ENCODE measurements at regions not wholly inside any gene's neighbourhood (a gene's known extent, or its start where the extent isn't known, plus 50 kb on each side); places are given as distances from the start of the nearest gene placed in this dataset.

DNA sequence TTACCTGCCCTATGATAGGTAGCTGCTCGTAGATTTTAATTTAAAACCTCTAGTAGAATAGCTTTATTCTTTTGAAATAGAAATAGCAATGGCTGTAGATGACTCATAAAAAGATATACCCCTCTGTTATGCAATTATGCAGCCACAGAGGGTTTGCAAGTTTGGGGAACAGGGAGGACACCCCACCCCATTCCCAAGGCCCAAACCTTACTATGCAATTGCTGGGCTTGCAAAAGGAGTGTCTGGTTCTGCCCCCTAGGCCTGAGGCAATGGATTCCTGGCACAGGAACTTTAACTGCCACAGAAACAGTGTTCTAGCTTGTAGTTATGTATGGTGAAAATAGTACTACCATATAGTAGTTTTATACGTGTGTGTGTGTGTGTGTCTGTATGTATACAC lies 403.3 kb downstream of the ADAMTS20 start:
- no peak overlapping the region for H3K4me3 ChIP-seq (ENCODE audit: low read depth, low read length)
- no peak overlapping the region for H3K27ac ChIP-seq (ENCODE audit: extremely low read depth, low read depth, low read length)
- CTCF ChIA-PET: interaction anchor here (0.5 to 1.1 kb wide), 2 partner anchors 17 to 134 kb away, joined by 3 to 4 read pairs; no protein-coding TSS in a partner anchor
- POLR2A ChIA-PET: no interaction called here
- no peaks in the 10 kb centered on the region for H3K4me1 ChIP-seq (ENCODE audit: control insufficient read depth, insufficient read depth, low read length)
- H3K9me3 ChIP-seq (ENCODE audit: control insufficient read depth, insufficient read depth, low read depth, low read length): no peaks in the 10 kb centered on the region
- H3K36me3 ChIP-seq (ENCODE audit: control insufficient read depth in 2 of 2, insufficient read depth in 1 of 2, low read length in 2 of 2): no peaks in the 10 kb centered on the region
- TF ChIP-seq, protein P1, sequence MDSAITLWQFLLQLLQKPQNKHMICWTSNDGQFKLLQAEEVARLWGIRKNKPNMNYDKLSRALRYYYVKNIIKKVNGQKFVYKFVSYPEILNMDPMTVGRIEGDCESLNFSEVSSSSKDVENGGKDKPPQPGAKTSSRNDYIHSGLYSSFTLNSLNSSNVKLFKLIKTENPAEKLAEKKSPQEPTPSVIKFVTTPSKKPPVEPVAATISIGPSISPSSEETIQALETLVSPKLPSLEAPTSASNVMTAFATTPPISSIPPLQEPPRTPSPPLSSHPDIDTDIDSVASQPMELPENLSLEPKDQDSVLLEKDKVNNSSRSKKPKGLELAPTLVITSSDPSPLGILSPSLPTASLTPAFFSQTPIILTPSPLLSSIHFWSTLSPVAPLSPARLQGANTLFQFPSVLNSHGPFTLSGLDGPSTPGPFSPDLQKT (IDR thresholded peaks at IDR 0.05; ENCODE audit: borderline replicate concordance, low read depth, low read length): no peak
- TF ChIP-seq ZSCAN30 (tag by site-specific recombination; IDR thresholded peaks at IDR 0.05) (no peak), ZEB2 (tag by site-specific recombination; IDR thresholded peaks at IDR 0.05) (no peak), HOXA7 (CRISPR knock-in tag; IDR thresholded peaks at IDR 0.05; ENCODE audit: borderline replicate concordance) (no peak), HOXC10 (CRISPR knock-in tag; IDR thresholded peaks at IDR 0.05) (no peak)

DNA sequence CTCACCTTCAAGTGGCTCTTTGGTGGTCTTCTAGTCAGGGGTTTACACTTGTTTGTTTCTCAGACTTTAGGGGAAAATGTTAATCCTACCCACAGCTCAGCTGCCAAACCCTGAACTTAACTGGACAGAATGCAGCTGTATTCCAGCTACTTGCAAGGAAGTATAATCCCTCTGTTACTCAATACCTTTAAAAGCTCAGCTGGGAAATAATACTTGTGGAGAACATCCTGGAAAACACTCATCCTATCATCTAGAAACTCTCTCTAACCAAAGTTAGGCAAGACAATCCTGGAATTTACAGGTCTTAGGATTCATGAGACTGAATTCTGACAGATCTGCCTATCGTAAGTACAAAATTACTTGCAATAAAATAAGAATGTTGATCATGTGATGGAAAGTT lies 404.1 kb downstream of the ADAMTS20 start:
- Histone ChIP-seq H3K4me3 (ENCODE audit: low read depth, low read length) (no peak overlapping the region), H3K9me3 (ENCODE audit: control insufficient read depth, insufficient read depth, low read depth, low read length) (no peaks in the 10 kb centered on the region), H3K27ac (ENCODE audit: extremely low read depth, low read depth, low read length) (no peak overlapping the region), H3K4me1 (ENCODE audit: control insufficient read depth, insufficient read depth, low read length) (no peaks in the 10 kb centered on the region), H3K36me3 (ENCODE audit: control insufficient read depth in 2 of 2, insufficient read depth in 1 of 2, low read length in 2 of 2) (no peaks in the 10 kb centered on the region)
- no peak for TF ChIP-seq KLF10 (tag by site-specific recombination; IDR thresholded peaks at IDR 0.05)
- no peak for TF ChIP-seq ZNF157 (tag by site-specific recombination; IDR thresholded peaks at IDR 0.05)
- no peak for TF ChIP-seq ZNF654 (tag by site-specific recombination; IDR thresholded peaks at IDR 0.05; ENCODE audit: low read depth)
- no peak for TF ChIP-seq ZNF140 (tag by site-specific recombination; IDR thresholded peaks at IDR 0.05)
- POLR2A ChIA-PET: no interaction called here
- CTCF ChIA-PET: interaction anchor here (0.5 kb wide), 1 partner anchor 134 kb away, joined by 3 read pairs; no protein-coding TSS in a partner anchor

DNA sequence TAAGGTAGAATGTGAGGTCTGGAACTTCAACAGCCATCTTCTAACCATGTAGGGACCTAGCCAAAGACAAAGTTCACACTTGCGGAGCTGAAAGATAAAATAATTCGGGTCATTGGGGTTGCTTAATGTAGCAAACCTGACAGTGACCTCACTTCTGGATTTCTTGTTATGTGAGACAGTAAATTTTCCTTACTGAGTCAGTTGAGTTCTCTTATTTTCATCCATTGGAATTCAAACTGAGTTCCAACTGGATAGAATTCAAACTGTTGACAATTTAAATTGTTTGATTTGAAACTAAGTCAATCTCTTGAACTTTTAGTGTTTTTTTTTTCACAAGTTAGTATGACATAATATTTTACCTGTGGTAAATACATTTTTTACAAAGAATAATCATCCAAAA lies 406.5 kb downstream of the ADAMTS20 start:
- POLR2A ChIA-PET: no interaction called here
- H3K9me3 ChIP-seq (ENCODE audit: control insufficient read depth, insufficient read depth, low read depth, low read length): no peaks in the 10 kb centered on the region
- no peak overlapping the region for H3K27ac ChIP-seq (ENCODE audit: extremely low read depth, low read depth, low read length)
- H3K36me3 ChIP-seq (ENCODE audit: control insufficient read depth in 2 of 2, insufficient read depth in 1 of 2, low read length in 2 of 2): no peaks in the 10 kb centered on the region
- H3K4me1 ChIP-seq (ENCODE audit: control insufficient read depth, insufficient read depth, low read length): no peaks in the 10 kb centered on the region
- CTCF ChIA-PET: no interaction called here
- H3K4me3 ChIP-seq (ENCODE audit: low read depth, low read length): no peak overlapping the region
- TF ChIP-seq, protein P2, sequence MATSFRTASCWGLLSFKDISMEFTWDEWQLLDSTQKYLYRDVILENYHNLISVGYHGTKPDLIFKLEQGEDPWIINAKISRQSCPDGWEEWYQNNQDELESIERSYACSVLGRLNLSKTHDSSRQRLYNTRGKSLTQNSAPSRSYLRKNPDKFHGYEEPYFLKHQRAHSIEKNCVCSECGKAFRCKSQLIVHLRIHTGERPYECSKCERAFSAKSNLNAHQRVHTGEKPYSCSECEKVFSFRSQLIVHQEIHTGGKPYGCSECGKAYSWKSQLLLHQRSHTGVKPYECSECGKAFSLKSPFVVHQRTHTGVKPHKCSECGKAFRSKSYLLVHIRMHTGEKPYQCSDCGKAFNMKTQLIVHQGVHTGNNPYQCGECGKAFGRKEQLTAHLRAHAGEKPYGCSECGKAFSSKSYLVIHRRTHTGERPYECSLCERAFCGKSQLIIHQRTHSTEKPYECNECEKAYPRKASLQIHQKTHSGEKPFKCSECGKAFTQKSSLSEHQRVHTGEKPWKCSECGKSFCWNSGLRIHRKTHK (tag by site-specific recombination; IDR thresholded peaks at IDR 0.05): no peak
- no peak for TF ChIP-seq RBAK (tag by site-specific recombination; IDR thresholded peaks at IDR 0.05)
- TF ChIP-seq ZNF433 (tag by site-specific recombination; IDR thresholded peaks at IDR 0.05; ENCODE audit: low read depth): no peak
- TF ChIP-seq ZNF239 (tag by site-specific recombination; IDR thresholded peaks at IDR 0.05): no peak
- TF ChIP-seq, protein P3, sequence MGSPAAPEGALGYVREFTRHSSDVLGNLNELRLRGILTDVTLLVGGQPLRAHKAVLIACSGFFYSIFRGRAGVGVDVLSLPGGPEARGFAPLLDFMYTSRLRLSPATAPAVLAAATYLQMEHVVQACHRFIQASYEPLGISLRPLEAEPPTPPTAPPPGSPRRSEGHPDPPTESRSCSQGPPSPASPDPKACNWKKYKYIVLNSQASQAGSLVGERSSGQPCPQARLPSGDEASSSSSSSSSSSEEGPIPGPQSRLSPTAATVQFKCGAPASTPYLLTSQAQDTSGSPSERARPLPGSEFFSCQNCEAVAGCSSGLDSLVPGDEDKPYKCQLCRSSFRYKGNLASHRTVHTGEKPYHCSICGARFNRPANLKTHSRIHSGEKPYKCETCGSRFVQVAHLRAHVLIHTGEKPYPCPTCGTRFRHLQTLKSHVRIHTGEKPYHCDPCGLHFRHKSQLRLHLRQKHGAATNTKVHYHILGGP (tag by site-specific recombination; IDR thresholded peaks at IDR 0.05): no peak
- no peak for TF ChIP-seq ZNF629 (tag by site-specific recombination; IDR thresholded peaks at IDR 0.05)
- no peak for TF ChIP-seq ZNF423 (tag by site-specific recombination; IDR thresholded peaks at IDR 0.05)
- TF ChIP-seq GLI2 (tag by site-specific recombination; IDR thresholded peaks at IDR 0.05; ENCODE audit: borderline replicate concordance, low read depth): no peak
- no peak for TF ChIP-seq ZNF366 (tag by site-specific recombination; conservative IDR thresholded peaks at IDR 0.05)
- no peak for TF ChIP-seq ZNF2 (tag by site-specific recombination; IDR thresholded peaks at IDR 0.05)
- TF ChIP-seq, protein P4, sequence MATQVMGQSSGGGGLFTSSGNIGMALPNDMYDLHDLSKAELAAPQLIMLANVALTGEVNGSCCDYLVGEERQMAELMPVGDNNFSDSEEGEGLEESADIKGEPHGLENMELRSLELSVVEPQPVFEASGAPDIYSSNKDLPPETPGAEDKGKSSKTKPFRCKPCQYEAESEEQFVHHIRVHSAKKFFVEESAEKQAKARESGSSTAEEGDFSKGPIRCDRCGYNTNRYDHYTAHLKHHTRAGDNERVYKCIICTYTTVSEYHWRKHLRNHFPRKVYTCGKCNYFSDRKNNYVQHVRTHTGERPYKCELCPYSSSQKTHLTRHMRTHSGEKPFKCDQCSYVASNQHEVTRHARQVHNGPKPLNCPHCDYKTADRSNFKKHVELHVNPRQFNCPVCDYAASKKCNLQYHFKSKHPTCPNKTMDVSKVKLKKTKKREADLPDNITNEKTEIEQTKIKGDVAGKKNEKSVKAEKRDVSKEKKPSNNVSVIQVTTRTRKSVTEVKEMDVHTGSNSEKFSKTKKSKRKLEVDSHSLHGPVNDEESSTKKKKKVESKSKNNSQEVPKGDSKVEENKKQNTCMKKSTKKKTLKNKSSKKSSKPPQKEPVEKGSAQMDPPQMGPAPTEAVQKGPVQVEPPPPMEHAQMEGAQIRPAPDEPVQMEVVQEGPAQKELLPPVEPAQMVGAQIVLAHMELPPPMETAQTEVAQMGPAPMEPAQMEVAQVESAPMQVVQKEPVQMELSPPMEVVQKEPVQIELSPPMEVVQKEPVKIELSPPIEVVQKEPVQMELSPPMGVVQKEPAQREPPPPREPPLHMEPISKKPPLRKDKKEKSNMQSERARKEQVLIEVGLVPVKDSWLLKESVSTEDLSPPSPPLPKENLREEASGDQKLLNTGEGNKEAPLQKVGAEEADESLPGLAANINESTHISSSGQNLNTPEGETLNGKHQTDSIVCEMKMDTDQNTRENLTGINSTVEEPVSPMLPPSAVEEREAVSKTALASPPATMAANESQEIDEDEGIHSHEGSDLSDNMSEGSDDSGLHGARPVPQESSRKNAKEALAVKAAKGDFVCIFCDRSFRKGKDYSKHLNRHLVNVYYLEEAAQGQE (tag by site-specific recombination; IDR thresholded peaks at IDR 0.05): no peak
- no peak for TF ChIP-seq ZNF341 (tag by site-specific recombination; IDR thresholded peaks at IDR 0.05; ENCODE audit: low read depth)
- no peak for TF ChIP-seq ZNF121 (tag by site-specific recombination; IDR thresholded peaks at IDR 0.05)
- TF ChIP-seq SALL2 (tag by site-specific recombination; IDR thresholded peaks at IDR 0.05; ENCODE audit: borderline replicate concordance): no peak
- TF ChIP-seq, protein P5, sequence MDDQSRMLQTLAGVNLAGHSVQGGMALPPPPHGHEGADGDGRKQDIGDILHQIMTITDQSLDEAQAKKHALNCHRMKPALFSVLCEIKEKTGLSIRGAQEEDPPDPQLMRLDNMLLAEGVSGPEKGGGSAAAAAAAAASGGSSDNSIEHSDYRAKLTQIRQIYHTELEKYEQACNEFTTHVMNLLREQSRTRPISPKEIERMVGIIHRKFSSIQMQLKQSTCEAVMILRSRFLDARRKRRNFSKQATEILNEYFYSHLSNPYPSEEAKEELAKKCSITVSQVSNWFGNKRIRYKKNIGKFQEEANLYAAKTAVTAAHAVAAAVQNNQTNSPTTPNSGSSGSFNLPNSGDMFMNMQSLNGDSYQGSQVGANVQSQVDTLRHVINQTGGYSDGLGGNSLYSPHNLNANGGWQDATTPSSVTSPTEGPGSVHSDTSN (CRISPR knock-in tag; IDR thresholded peaks at IDR 0.05): no peak
- no peak for TF ChIP-seq ZNF548 (tag by site-specific recombination; IDR thresholded peaks at IDR 0.05)
- no peak for TF ChIP-seq ZNF670 (tag by site-specific recombination; IDR thresholded peaks at IDR 0.05; ENCODE audit: low read depth)
